Endodermal cell (in vitro differentiated cells): ENCODE measurements at regions not wholly inside any gene's neighbourhood (a gene's known extent, or its start where the extent isn't known, plus 50 kb on each side); places are given as distances from the start of the nearest gene placed in this dataset.

Experiments used
- DNase-seq: peaks from one replicate; pipeline ENCODE4 v3.0.0-alpha.2; 2017
- H3K27ac ChIP-seq: 2 replicates; pipeline ENCODE4 v1.5.1; 2013; ENCODE audit warnings: mild to moderate bottlenecking, low read depth, low read length, moderate library complexity
- H3K27me3 ChIP-seq: 2 replicates; pipeline ENCODE4 v1.6.1; 2013; ENCODE audit warnings: mild to moderate bottlenecking, low read length, moderate library complexity; ENCODE audit not compliant: insufficient read depth, control insufficient read depth, poor library complexity, severe bottlenecking
- H3K36me3 ChIP-seq: 2 replicates; pipeline ENCODE4 v1.7.0; 2013; ENCODE audit warnings: mild to moderate bottlenecking, low read length, moderate library complexity; ENCODE audit not compliant: control insufficient read depth, insufficient read depth
- H3K4me1 ChIP-seq: one replicate; pipeline ENCODE4 v1.7.0; 2013; ENCODE audit warnings: low read length; ENCODE audit not compliant: control insufficient read depth, insufficient read depth
- H3K4me3 ChIP-seq: 2 replicates; pipeline ENCODE4 v1.5.1; 2013; ENCODE audit warnings: mild to moderate bottlenecking, low read length, moderate library complexity
- H3K9ac ChIP-seq: 2 replicates; pipeline ENCODE4 v1.6.1; 2013; ENCODE audit warnings: mild to moderate bottlenecking, low read length, moderate library complexity; ENCODE audit not compliant: poor library complexity, severe bottlenecking; ENCODE audit errors: extremely low read depth
- H3K9me3 ChIP-seq: 2 replicates; pipeline ENCODE4 v1.6.1; 2013; ENCODE audit warnings: mild to moderate bottlenecking, low read length, moderate library complexity; ENCODE audit not compliant: control insufficient read depth
- H3K27ac Mint-ChIP-seq: 2 replicates; pipeline ENCODE4 v1.8.0; 2020; ENCODE audit warnings: mixed read lengths
- H3K27me3 Mint-ChIP-seq: 2 replicates; pipeline ENCODE4 v1.8.0; 2021; ENCODE audit warnings: mild to moderate bottlenecking, mixed read lengths; ENCODE audit not compliant: insufficient read depth
- H3K36me3 Mint-ChIP-seq: 2 replicates; pipeline ENCODE4 v1.8.0; 2020; ENCODE audit warnings: low read depth, mixed read lengths
- H3K4me1 Mint-ChIP-seq: 2 replicates; pipeline ENCODE4 v1.8.0; 2020; ENCODE audit warnings: mixed read lengths
- H3K4me3 Mint-ChIP-seq: 2 replicates; pipeline ENCODE4 v1.8.0; 2020; ENCODE audit warnings: mild to moderate bottlenecking, moderate library complexity, mixed read lengths
- H3K9me3 Mint-ChIP-seq: 2 replicates; pipeline ENCODE4 v1.8.0; 2020; ENCODE audit warnings: mild to moderate bottlenecking, mixed read lengths
- WGBS, 2 experiments: methylation state at CpG; one replicate each; pipeline versions ENCODE4 v1.1.5 to v1.1.7; 2013; ENCODE audit warnings: missing lambda C conversion rate in 2 of 2, mixed read lengths in 1 of 2; ENCODE audit not compliant: insufficient coverage in 1 of 2, insufficient read length in 1 of 2; 5-methylcytosine and 5-hydroxymethylcytosine counted together
- TF ChIP-seq, protein P1 (sequence below): fragments of 200-600 bp; sonication (generic); conservative IDR thresholded peaks from 2 replicates; pipeline ENCODE4 v1.5.0; 2021; ENCODE audit warnings: antibody characterized with exemption, mild to moderate bottlenecking

DNA sequence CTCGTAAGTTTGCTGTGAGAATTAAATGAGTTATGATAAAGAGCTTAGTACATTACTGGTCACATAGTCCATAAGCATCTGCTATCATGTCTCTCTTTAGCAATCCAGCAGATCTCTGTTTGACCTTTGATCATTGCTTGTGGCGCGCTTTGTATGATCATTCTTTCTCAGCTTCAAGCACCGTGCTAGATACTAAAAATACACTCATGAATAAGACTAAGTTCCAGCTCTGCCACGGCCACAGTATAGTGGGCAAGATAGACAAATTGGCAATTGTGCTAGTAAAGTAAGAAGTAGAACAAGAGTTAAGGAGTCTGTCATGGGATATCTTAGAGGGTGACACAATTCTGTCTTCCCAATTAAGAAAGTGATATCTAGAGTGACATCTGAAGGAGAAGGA, 75.2 kb upstream of the ADGRF1 start:
- Mint-ChIP-seq H3K4me3 (no peak overlapping the region), H3K4me1 (no peaks in the 10 kb centered on the region), H3K27ac (no peak overlapping the region), H3K9me3 (no peaks in the 10 kb centered on the region), H3K27me3 (no peaks in the 10 kb centered on the region), H3K36me3 (no peaks in the 10 kb centered on the region)
- Histone ChIP-seq H3K4me1 (no peaks in the 10 kb centered on the region), H3K4me3 (no peak overlapping the region), H3K9ac (no peak overlapping the region), H3K27me3 (no peaks in the 10 kb centered on the region), H3K27ac (no peak overlapping the region), H3K36me3 (no peaks in the 10 kb centered on the region), H3K9me3 (no peaks in the 10 kb centered on the region)
- TF ChIP-seq, protein P1, sequence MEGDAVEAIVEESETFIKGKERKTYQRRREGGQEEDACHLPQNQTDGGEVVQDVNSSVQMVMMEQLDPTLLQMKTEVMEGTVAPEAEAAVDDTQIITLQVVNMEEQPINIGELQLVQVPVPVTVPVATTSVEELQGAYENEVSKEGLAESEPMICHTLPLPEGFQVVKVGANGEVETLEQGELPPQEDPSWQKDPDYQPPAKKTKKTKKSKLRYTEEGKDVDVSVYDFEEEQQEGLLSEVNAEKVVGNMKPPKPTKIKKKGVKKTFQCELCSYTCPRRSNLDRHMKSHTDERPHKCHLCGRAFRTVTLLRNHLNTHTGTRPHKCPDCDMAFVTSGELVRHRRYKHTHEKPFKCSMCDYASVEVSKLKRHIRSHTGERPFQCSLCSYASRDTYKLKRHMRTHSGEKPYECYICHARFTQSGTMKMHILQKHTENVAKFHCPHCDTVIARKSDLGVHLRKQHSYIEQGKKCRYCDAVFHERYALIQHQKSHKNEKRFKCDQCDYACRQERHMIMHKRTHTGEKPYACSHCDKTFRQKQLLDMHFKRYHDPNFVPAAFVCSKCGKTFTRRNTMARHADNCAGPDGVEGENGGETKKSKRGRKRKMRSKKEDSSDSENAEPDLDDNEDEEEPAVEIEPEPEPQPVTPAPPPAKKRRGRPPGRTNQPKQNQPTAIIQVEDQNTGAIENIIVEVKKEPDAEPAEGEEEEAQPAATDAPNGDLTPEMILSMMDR: no peak
- DNase-seq: no peak
- WGBS, 2 experiments: 97% methylated on average over 4 to 5 of the region's 5 CpGs

DNA sequence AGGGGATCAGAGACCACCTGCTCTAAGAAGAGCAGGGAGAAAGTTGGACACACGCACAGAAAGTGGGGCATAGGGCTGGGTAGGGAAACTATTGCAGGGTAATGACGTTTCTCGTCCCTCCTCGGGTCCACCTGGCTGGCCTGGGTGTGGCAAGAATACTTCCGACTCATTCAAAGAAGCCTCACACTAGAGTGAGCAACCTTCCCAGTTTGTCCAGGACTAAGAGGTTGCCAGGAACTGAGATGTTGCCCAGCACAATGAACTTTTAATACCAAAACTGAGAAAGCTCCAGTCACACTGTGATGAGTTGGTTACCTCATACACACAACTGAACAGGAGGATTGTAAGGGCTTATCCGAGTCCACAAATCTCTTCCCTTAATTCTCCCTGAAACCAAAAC, 74.5 kb upstream of the ADGRF1 start:
- no peak overlapping the region for H3K9ac ChIP-seq
- Mint-ChIP-seq H3K36me3 (no peaks in the 10 kb centered on the region), H3K4me3 (no peak overlapping the region), H3K9me3 (no peaks in the 10 kb centered on the region), H3K27me3 (no peaks in the 10 kb centered on the region), H3K27ac (no peak overlapping the region), H3K4me1 (peaks cover 6% of the 10 kb centered on the region)
- WGBS, 2 experiments: 94 to 97% methylated on average over 4 to 6 of the region's 6 CpGs
- no peaks in the 10 kb centered on the region for H3K4me1 ChIP-seq
- H3K27ac ChIP-seq: no peak overlapping the region
- no peaks in the 10 kb centered on the region for H3K9me3 ChIP-seq
- no peaks in the 10 kb centered on the region for H3K36me3 ChIP-seq
- TF ChIP-seq, protein P1: no peak
- DNase-seq: no peak
- H3K27me3 ChIP-seq: no peaks in the 10 kb centered on the region
- no peak overlapping the region for H3K4me3 ChIP-seq

DNA sequence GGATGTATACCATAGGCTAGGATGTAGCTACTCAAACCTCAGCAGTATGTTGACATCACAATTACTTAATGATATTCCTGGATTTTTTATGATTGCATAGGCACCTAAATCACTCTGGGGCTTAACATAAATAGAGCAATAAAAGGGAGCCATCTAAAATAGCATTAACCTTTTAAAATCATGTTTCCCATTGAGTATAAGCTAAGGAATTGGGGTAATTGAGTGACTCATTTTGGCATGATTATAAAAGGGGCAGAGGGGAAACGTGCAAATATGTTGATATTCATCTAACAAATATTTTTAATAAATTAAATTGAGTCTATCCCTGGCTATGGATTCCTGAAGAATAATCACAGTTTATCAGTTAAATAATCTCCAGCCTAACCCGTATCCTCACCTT, 74.0 kb upstream of the ADGRF1 start:
- 89% methylated on average over 1 of the region's 2 CpGs; no CpG with 5 or more reads in 1 of the 2 experiments for WGBS, 2 experiments
- no peaks in the 10 kb centered on the region for H3K9me3 Mint-ChIP-seq
- H3K27ac ChIP-seq: no peak overlapping the region
- no peaks in the 10 kb centered on the region for H3K36me3 Mint-ChIP-seq
- H3K9me3 ChIP-seq: no peaks in the 10 kb centered on the region
- no peaks in the 10 kb centered on the region for H3K36me3 ChIP-seq
- no peak overlapping the region for H3K27ac Mint-ChIP-seq
- no peak overlapping the region for H3K4me3 ChIP-seq
- TF ChIP-seq, protein P1: no peak
- H3K27me3 Mint-ChIP-seq: no peaks in the 10 kb centered on the region
- no peak for DNase-seq
- peaks cover 9% of the 10 kb centered on the region for H3K4me1 Mint-ChIP-seq
- H3K9ac ChIP-seq: no peak overlapping the region
- no peaks in the 10 kb centered on the region for H3K27me3 ChIP-seq
- no peaks in the 10 kb centered on the region for H3K4me1 ChIP-seq
- H3K4me3 Mint-ChIP-seq: no peak overlapping the region
